Activated B cell treated with CpG ODN at 0.5 μM for 24 hours (primary cell): ENCODE measurements at regions not wholly inside any gene's neighbourhood (a gene's known extent, or its start where the extent isn't known, plus 50 kb on each side); places are given as distances from the start of the nearest gene placed in this dataset.

Experiments used
- ATAC-seq: fragments of 200-7000 bp; cut with Tn5 transposase; one replicate; pipeline ENCODE4 v1.10.0; 2021; ENCODE audit warnings: low read depth, mild to moderate bottlenecking, moderate library complexity
- CTCF ChIA-PET: fragments of 350-600 bp; sonication (Branson Sonifier 250); formaldehyde crosslinking; loops from one replicate; lab custom pipeline; 2021; ENCODE audit warnings: antibody characterized with exemption; lab: Charles Lee
- POLR2A ChIA-PET: fragments of 350-600 bp; sonication (Branson Sonifier 250); formaldehyde crosslinking; loops from one replicate; lab custom pipeline; 2021; ENCODE audit warnings: antibody characterized with exemption; lab: Charles Lee
- DNase-seq: peaks from one replicate; pipeline ENCODE4 v3.0.0; 2022
- H3K27ac Mint-ChIP-seq: one replicate; pipeline ENCODE4 v1.8.0; 2020; ENCODE audit warnings: mixed read lengths
- H3K27me3 Mint-ChIP-seq: one replicate; pipeline ENCODE4 v1.8.0; 2021; ENCODE audit warnings: mixed read lengths
- H3K36me3 Mint-ChIP-seq: one replicate; pipeline ENCODE4 v1.8.0; 2021; ENCODE audit warnings: low read depth, mixed read lengths
- H3K4me1 Mint-ChIP-seq: one replicate; pipeline ENCODE4 v1.8.0; 2021; ENCODE audit warnings: mixed read lengths
- H3K4me3 Mint-ChIP-seq: one replicate; pipeline ENCODE4 v1.8.0; 2020; ENCODE audit warnings: mild to moderate bottlenecking, mixed read lengths
- H3K9me3 Mint-ChIP-seq: one replicate; pipeline ENCODE4 v1.8.0; 2020; ENCODE audit warnings: mixed read lengths
- intact Hi-C: fragments of 100-400 bp; cut with micrococcal nuclease; formaldehyde crosslinking; loops from one replicate; pipeline ENCODE4 v1.15.1; 2024
- TF ChIP-seq, protein P1 (sequence below): fragments of 200-600 bp; IDR thresholded peaks from one replicate; pipeline ENCODE4 v1.8.0; 2022; ENCODE audit warnings: antibody characterized with exemption, mild to moderate bottlenecking

DNA sequence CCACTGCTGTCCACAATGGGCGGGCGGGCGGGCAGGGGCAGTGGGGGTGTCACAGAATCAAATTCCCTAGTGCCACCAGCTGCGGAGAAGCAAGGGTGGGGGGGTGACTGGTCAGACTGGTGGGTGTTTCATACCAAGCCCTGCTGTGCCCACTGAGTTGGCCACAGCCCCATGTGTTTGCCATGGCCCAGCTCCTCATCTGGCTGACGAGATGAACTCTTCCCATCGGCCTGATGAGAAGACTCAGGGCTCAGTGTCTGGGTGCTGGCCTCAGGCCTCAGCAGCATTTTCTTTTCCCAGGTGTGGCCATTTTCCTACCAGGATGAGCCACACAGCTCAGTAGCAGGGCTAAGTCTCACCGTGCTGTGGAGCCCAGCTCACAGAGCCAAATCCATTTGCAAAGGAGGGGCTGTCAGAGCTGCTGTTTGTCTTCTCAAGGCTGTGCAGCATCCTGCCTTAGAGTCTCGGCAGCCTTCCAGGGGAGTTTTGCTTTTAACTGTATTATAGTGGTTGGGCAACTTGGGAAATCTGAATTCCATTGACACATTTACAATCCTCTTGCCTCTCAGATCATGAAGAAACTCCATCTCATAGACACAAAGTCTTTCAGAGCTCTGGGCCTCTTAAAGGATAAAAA, 176.8 kb downstream of the ABHD5 start:
- POLR2A ChIA-PET, result no interaction called here
- no peak for DNase-seq
- H3K9me3 Mint-ChIP-seq, result no peaks in the 10 kb centered on the region
- ATAC-seq, result no peak
- intact Hi-C loops, result no loop called here
- H3K4me1 Mint-ChIP-seq, result no peaks in the 10 kb centered on the region
- H3K27ac Mint-ChIP-seq, result no peak overlapping the region
- H3K27me3 Mint-ChIP-seq, result peaks cover 20% of the 10 kb centered on the region
- no peaks in the 10 kb centered on the region for H3K36me3 Mint-ChIP-seq
- TF ChIP-seq, protein P1, sequence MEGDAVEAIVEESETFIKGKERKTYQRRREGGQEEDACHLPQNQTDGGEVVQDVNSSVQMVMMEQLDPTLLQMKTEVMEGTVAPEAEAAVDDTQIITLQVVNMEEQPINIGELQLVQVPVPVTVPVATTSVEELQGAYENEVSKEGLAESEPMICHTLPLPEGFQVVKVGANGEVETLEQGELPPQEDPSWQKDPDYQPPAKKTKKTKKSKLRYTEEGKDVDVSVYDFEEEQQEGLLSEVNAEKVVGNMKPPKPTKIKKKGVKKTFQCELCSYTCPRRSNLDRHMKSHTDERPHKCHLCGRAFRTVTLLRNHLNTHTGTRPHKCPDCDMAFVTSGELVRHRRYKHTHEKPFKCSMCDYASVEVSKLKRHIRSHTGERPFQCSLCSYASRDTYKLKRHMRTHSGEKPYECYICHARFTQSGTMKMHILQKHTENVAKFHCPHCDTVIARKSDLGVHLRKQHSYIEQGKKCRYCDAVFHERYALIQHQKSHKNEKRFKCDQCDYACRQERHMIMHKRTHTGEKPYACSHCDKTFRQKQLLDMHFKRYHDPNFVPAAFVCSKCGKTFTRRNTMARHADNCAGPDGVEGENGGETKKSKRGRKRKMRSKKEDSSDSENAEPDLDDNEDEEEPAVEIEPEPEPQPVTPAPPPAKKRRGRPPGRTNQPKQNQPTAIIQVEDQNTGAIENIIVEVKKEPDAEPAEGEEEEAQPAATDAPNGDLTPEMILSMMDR, result no peak
- CTCF ChIA-PET, result no interaction called here
- no peak overlapping the region for H3K4me3 Mint-ChIP-seq

DNA sequence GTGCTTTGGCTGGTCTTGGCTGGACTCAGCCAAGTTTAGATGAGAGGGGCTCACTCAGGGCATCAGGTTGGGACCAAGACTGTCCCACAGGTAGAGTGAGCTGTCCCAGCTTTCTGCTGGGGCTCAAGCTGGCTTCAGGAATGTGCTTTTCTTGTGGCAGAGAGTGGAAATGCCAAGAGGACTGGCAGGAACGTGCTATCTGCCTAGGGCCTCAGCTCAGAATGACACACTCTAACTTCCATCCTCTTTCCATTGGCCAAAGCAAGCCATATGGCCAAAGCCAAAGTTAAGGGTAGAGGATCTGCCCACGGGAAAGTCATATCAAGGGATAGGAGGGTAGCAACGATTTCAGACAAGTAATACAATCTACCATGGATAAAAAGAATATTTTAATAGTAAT, 178.8 kb downstream of the ABHD5 start:
- TF ChIP-seq, protein P1, result no peak
- peaks cover 16% of the 10 kb centered on the region for H3K27me3 Mint-ChIP-seq
- H3K27ac Mint-ChIP-seq, result no peak overlapping the region
- no peaks in the 10 kb centered on the region for H3K4me1 Mint-ChIP-seq
- ChIA-PET POLR2A (no interaction called here), CTCF (interaction anchor here (1.4 kb wide), 1 partner anchor 14 kb away, joined by 3 read pairs; no protein-coding TSS in a partner anchor)
- no peaks in the 10 kb centered on the region for H3K36me3 Mint-ChIP-seq
- intact Hi-C loops, result no loop called here
- DNase-seq (no peak), ATAC-seq (no peak)
- no peaks in the 10 kb centered on the region for H3K9me3 Mint-ChIP-seq
- no peak overlapping the region for H3K4me3 Mint-ChIP-seq

DNA sequence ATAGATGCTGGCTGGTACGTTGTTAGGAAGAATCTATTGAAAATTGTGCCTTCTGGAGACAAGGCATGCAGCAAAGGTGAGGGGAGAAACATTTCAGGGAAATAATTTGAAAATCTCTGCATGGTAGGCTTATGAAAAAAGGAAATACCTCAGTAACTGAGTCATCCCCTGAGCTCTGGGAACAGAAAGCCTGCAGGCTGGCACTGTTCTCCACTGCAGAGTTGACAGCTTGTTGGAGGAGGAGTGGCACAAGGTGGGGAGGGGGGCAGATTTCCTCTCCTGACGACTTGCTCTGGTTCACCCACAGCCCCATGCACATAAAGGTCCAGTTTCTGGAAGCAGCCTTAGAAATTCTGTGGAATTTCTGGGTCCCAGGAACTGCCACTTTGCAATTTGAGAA, 179.4 kb downstream of the ABHD5 start:
- TF ChIP-seq, protein P1, result no peak
- no peaks in the 10 kb centered on the region for H3K9me3 Mint-ChIP-seq
- peaks cover 14% of the 10 kb centered on the region for H3K27me3 Mint-ChIP-seq
- no peak overlapping the region for H3K4me3 Mint-ChIP-seq
- CTCF ChIA-PET, result interaction anchor here (1.4 kb wide), 2 partner anchors 15 to 244 kb away, joined by 3 read pairs; no protein-coding TSS in a partner anchor
- no peaks in the 10 kb centered on the region for H3K36me3 Mint-ChIP-seq
- POLR2A ChIA-PET, result no interaction called here
- H3K4me1 Mint-ChIP-seq, result no peaks in the 10 kb centered on the region
- ATAC-seq, result no peak
- no peak for DNase-seq
- intact Hi-C loops, result no loop called here
- H3K27ac Mint-ChIP-seq, result no peak overlapping the region

DNA sequence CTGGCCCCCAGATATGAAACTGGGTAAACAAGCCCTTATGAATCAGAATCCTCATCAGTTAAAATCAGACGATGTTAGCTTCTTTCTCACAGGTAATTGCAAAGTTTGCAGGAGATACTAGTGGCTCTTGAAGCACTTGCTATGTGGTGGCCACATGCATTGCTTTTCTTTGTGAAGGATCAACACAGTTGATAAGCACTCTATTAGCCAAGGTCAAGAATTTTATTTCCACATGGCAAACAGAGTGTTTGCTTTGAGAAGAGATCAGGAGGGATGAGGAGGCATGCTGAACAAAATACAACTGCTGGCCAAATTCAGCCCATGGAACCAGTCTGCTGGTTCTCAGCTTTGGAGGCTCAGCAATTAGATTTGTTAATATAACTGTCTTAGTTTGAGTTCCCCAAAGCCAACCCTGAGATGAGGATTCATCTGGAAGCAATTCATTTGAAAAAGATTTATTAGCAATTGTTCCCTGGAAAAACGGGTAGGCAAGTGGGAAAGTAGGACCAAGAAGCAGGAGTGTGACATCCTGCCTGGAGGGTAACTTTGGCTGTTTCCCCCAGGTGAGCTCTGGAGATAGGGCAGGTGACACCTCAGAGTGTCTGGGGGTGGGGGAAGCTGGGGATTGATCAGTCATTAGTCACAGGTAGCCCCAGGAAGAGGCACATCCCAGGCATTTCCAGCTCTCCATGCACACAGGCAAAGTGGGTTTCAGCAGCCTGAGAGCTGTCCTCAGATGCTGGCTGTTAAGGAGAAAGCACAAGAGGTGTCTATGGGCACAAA, 180.3 kb downstream of the ABHD5 start:
- H3K9me3 Mint-ChIP-seq, result no peaks in the 10 kb centered on the region
- CTCF ChIA-PET, result interaction anchor here (1.1 to 1.4 kb wide), 2 partner anchors 15 to 243 kb away, joined by 3 read pairs; no protein-coding TSS in a partner anchor
- H3K4me3 Mint-ChIP-seq, result no peak overlapping the region
- H3K36me3 Mint-ChIP-seq, result no peaks in the 10 kb centered on the region
- TF ChIP-seq, protein P1, result no peak
- DNase-seq, result no peak
- POLR2A ChIA-PET, result no interaction called here
- intact Hi-C loops, result no loop called here
- no peak overlapping the region for H3K27ac Mint-ChIP-seq
- no peak for ATAC-seq
- no peaks in the 10 kb centered on the region for H3K4me1 Mint-ChIP-seq
- H3K27me3 Mint-ChIP-seq, result peaks cover 13% of the 10 kb centered on the region

DNA sequence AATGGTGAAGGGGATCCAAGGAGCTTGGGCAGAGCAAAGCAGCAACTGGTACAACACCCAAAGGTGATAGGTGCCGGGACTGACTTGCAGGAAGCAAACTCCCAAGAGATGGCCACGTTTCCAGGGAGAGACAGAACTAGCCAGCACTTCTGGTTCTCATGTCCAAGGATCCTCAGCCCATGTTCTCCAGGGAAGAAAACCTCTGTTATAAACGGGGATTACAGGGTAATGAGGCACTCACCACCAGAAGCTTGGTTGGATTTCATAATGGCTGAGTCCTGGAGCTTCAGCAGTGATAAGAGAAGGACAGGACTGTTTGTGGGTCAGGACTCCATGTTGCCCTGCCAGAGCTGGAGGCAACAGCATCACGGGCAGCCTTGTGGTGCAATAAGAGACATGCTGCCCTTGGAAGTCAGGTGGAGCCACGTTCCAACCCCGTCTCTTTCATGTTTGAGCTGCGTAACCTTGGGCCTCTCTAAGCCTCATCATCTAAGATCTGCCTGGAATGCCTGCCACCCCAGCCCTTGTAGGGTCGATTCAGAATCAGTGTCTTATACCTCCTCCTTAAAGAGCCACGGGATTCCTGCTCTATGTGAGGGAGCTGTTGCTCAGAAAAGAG, 181.0 kb downstream of the ABHD5 start:
- ChIA-PET CTCF (interaction anchor here (1.1 kb wide), 1 partner anchor 16 kb away, joined by 3 read pairs; no protein-coding TSS in a partner anchor), POLR2A (no interaction called here)
- H3K4me1 Mint-ChIP-seq, result no peaks in the 10 kb centered on the region
- peaks cover 13% of the 10 kb centered on the region for H3K27me3 Mint-ChIP-seq
- no peak for ATAC-seq
- no peaks in the 10 kb centered on the region for H3K9me3 Mint-ChIP-seq
- TF ChIP-seq, protein P1, result no peak
- no peaks in the 10 kb centered on the region for H3K36me3 Mint-ChIP-seq
- no peak for DNase-seq
- no peak overlapping the region for H3K27ac Mint-ChIP-seq
- H3K4me3 Mint-ChIP-seq, result no peak overlapping the region
- intact Hi-C loops, result no loop called here
